AG09319 (cell line): ENCODE measurements at regions not wholly inside any gene's neighbourhood (a gene's known extent, or its start where the extent isn't known, plus 50 kb on each side); places are given as distances from the start of the nearest gene placed in this dataset.

Experiments
- DNase-seq: peaks from one replicate; pipeline ENCODE4 v3.0.0-alpha.2; 2010; ENCODE audit warnings: low read depth; ENCODE audit errors: extremely low read depth
- CTCF ChIP-seq: IDR thresholded peaks from 2 replicates; pipeline ENCODE4 v1.5.1; 2011; ENCODE audit warnings: low read depth, mild to moderate bottlenecking, inconsistent platforms, low read length, moderate library complexity

GRCh38 chr18:56157541-56157940 lies 480.9 kb downstream of the TXNL1 start:
- no peak for DNase-seq
- no peak for TF ChIP-seq CTCF

DNA sequence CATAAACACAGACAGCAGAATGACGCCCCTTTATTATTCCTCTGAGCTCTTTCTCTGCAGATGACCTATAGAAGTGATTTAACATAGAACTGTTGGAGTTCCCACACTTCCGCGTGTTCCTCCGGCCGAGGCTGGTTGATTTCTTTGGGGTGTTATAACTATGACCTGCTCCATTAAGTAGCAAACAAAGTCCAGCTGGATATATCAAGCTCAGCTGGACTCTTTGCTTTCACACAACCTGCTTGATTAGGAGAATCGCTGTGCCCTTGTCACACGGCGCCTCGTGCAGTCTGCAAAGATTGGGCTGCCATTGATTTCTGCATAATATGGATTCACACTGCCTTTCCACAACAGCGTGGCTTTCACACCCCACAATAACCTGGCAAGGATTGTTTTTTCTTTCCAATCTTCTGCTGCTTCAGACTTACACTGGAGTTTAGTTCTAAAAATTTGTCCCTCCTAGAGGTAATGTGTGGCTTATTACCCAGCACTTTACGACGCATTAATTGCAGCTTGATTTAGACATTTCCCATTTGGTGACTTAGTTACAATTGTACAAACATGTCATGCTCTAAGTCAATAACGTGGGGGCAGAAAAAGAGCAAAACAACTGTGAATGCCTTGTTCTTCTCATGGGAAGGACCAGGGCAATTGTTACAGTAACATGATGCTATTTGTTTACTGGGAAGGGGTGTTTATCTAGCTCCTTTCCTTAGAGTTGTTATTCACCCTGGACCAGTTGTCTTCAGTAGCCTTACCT lies 485.7 kb downstream of the TXNL1 start:
- TF ChIP-seq CTCF: no peak
- no peak for DNase-seq

DNA sequence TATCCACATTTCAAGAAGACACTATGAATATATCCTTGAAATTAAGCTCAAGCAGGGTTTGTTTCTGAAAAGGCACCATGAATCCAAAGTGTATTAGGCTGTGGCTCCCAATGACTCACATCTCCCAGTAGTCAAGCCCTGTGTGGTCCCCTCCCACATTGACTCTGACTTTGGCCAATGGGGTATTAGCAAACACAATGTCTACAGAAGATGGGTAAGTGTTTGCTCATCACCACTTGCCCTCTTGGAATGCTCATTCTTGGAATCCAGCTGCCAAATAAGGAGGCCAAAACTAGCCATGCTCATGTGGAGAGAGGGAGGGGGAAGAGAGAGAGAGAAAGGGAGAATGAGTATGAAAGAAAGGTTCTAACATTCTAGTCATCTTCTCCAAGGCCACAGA lies 490.0 kb downstream of the TXNL1 start:
- no peak for DNase-seq
- no peak for TF ChIP-seq CTCF

- DNase-seq: no peak
- TF ChIP-seq CTCF: no peak
Measured at GRCh38 chr18:56146565-56146964, 491.8 kb downstream of the TXNL1 start.

- DNase-seq: no peak
- no peak for TF ChIP-seq CTCF
Measured at GRCh38 chr18:56142001-56142400, 496.4 kb downstream of the TXNL1 start.

DNA sequence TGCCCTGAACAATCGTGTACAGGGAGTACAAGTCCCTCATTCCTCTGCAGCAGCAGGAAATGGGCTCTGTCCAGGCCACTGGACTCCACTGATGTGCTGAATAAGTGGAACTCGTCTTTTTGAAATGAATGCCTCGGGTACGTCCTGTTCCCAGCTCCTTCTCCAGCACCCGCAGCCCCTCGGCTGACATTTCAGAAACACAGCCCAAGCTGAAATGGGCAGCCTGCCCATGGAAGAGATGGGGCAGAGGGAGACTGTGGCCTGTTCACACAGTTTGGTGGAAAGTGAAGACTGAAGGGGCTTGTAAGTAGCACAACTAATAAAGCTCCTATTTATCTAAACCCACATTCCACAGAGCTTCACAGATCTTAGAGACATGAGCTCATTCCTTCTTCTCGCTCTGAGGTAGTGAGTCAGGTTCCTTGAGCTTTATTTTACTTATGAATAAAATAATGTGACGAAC lies 498.6 kb downstream of the TXNL1 start:
- no peak for TF ChIP-seq CTCF
- no peak for DNase-seq

GRCh38 chr18:56139372-56139771 lies 499.0 kb downstream of the TXNL1 start:
- no peak for DNase-seq
- TF ChIP-seq CTCF: no peak
